ENCODE measurements at regions not wholly inside any gene's neighbourhood (a gene's known extent, or its start where the extent isn't known, plus 50 kb on each side); places are given as distances from the start of the nearest gene placed in this dataset.

DNA sequence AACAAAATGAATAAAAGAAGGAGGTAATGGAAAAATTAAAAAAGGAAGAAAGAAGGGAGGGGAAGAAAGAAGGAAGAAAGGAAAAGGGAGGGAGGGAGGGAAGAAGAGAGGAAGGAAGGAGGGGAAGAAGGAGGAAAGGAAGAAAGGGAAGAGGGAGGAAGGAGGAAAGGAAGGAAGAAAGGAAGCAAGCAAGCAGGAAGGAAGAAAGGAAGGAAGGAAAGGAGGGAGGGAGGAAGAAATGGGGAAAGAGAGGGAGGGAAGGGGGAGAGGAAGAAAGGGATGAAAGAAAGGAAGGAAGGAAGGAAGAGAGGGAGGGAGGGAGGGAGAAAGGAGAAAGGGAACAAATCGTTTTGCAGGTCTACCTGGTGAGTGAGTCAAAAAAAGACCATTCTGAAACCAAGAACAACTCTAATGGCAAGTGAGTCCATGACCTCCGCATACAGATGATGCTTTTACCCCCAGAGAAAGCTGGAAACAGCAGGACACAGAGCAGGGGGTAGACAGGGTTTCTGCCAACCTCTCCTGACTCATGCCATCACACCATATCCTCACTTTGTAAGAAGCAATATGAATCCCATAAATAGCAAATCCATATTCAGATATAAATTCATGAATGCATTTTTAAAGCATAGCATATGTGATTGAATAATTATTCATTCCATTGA is 1112.9 kb upstream of the AUTS2 start:
- in situ Hi-C loops (cut with MboI), result no loop called here

GRCh38 chr7:68488341-68489060 is 1109.8 kb upstream of the AUTS2 start:
- TF ChIP-seq EZH2phosphoT487 (IDR thresholded peaks at IDR 0.05; ENCODE audit: insufficient read depth, low read depth), result no peak
- TF ChIP-seq EZH2 (IDR thresholded peaks at IDR 0.05; ENCODE audit: insufficient read depth, poor library complexity, severe bottlenecking), result no peak
- no peak overlapping the region for H2AFZ ChIP-seq
- no peak for DNase-seq
- no peak overlapping the region for H3K4me2 ChIP-seq (ENCODE audit: unreplicated experiment)
- H4K20me1 ChIP-seq (ENCODE audit: insufficient read depth), result no peaks in the 10 kb centered on the region
- H3F3A ChIP-seq (ENCODE audit: insufficient read depth), result no peaks in the 10 kb centered on the region
- no peaks in the 10 kb centered on the region for H3K36me3 ChIP-seq (ENCODE audit: low read depth)
- no peak overlapping the region for H3K9ac ChIP-seq
- no peaks in the 10 kb centered on the region for H3K27me3 ChIP-seq (replicated peaks; ENCODE audit: insufficient read depth)
- no peaks in the 10 kb centered on the region for H3K9me2 ChIP-seq (ENCODE audit: insufficient read depth)
- in situ Hi-C loops (cut with MboI), result no loop called here
- H3K79me2 ChIP-seq (ENCODE audit: insufficient read depth), result no peaks in the 10 kb centered on the region
- H3K4me1 ChIP-seq (ENCODE audit: insufficient read depth), result no peaks in the 10 kb centered on the region
- 54 to 56% methylated on average over 8 of the region's 8 CpGs for WGBS, 2 experiments (ENCODE audit: low coverage in 1 of 2, low lambda C conversion rate in 2 of 2, missing lambda C conversion rate in 2 of 2)
- no peaks in the 10 kb centered on the region for H3K9me3 ChIP-seq (ENCODE audit: low read depth)
- no peak overlapping the region for H3K4me3 ChIP-seq
- H3K27ac ChIP-seq, result no peak overlapping the region

More for the DNA sequence above, 1112.9 kb upstream of the AUTS2 start:
- H3K79me2 ChIP-seq (ENCODE audit: insufficient read depth), result no peaks in the 10 kb centered on the region
- H3F3A ChIP-seq (ENCODE audit: insufficient read depth), result no peaks in the 10 kb centered on the region
- no peak overlapping the region for H3K4me2 ChIP-seq (ENCODE audit: unreplicated experiment)
- no peaks in the 10 kb centered on the region for H3K9me3 ChIP-seq (ENCODE audit: low read depth)
- no peaks in the 10 kb centered on the region for H4K20me1 ChIP-seq (ENCODE audit: insufficient read depth)
- no peak overlapping the region for H3K27ac ChIP-seq
- no peaks in the 10 kb centered on the region for H3K9me2 ChIP-seq (ENCODE audit: insufficient read depth)
- no peak for DNase-seq
- TF ChIP-seq EZH2 (IDR thresholded peaks at IDR 0.05; ENCODE audit: insufficient read depth, poor library complexity, severe bottlenecking) (no peak), EZH2phosphoT487 (IDR thresholded peaks at IDR 0.05; ENCODE audit: insufficient read depth, low read depth) (no peak)
- no peak overlapping the region for H2AFZ ChIP-seq
- H3K4me3 ChIP-seq, result no peak overlapping the region
- H3K9ac ChIP-seq, result no peak overlapping the region
- WGBS, 2 experiments (ENCODE audit: low coverage in 1 of 2, low lambda C conversion rate in 2 of 2, missing lambda C conversion rate in 2 of 2), result 0 to 8% methylated on average over 1 to 2 of the region's 2 CpGs
- no peaks in the 10 kb centered on the region for H3K36me3 ChIP-seq (ENCODE audit: low read depth)
- H3K27me3 ChIP-seq (replicated peaks; ENCODE audit: insufficient read depth), result no peaks in the 10 kb centered on the region
- H3K4me1 ChIP-seq (ENCODE audit: insufficient read depth), result no peaks in the 10 kb centered on the region

- no peaks in the 10 kb centered on the region for H3F3A ChIP-seq (ENCODE audit: insufficient read depth)
These were observed 1106.5 kb upstream of the AUTS2 start for GRCh38 chr7:68491523-68492358.

DNA sequence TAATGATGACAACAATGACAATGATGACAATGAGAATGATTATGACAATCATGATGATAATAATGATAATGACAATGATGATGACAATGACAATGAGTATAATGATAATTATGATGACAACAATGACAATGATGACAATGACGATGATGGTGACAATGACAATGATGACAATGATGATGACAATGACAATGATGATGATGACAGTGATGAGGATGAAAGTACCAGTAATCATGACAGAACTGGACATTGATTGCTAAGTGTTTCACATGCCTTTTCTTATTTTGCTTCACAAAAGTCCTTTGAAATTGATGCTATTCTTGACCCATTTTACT is 1106.0 kb upstream of the AUTS2 start:
- no peak overlapping the region for H3K4me3 ChIP-seq
- H3K9ac ChIP-seq, result no peak overlapping the region
- H3K9me2 ChIP-seq (ENCODE audit: insufficient read depth), result no peaks in the 10 kb centered on the region
- DNase-seq, result no peak
- no peaks in the 10 kb centered on the region for H3K36me3 ChIP-seq (ENCODE audit: low read depth)
- H3F3A ChIP-seq (ENCODE audit: insufficient read depth), result no peaks in the 10 kb centered on the region
- WGBS, 2 experiments (ENCODE audit: low coverage in 1 of 2, low lambda C conversion rate in 2 of 2, missing lambda C conversion rate in 2 of 2), result 31 to 39% methylated on average over 1 of the region's 1 CpG
- no peak overlapping the region for H2AFZ ChIP-seq
- no peaks in the 10 kb centered on the region for H3K9me3 ChIP-seq (ENCODE audit: low read depth)
- no peak for TF ChIP-seq EZH2phosphoT487 (IDR thresholded peaks at IDR 0.05; ENCODE audit: insufficient read depth, low read depth)
- TF ChIP-seq EZH2 (IDR thresholded peaks at IDR 0.05; ENCODE audit: insufficient read depth, poor library complexity, severe bottlenecking), result no peak
- H3K27me3 ChIP-seq (replicated peaks; ENCODE audit: insufficient read depth), result no peaks in the 10 kb centered on the region
- no peaks in the 10 kb centered on the region for H3K4me1 ChIP-seq (ENCODE audit: insufficient read depth)
- H4K20me1 ChIP-seq (ENCODE audit: insufficient read depth), result no peaks in the 10 kb centered on the region
- in situ Hi-C loops (cut with MboI), result no loop called here
- H3K27ac ChIP-seq, result no peak overlapping the region
- no peaks in the 10 kb centered on the region for H3K79me2 ChIP-seq (ENCODE audit: insufficient read depth)
- H3K4me2 ChIP-seq (ENCODE audit: unreplicated experiment), result no peak overlapping the region

More at GRCh38 chr7:68491523-68492358, 1106.5 kb upstream of the AUTS2 start:
- DNase-seq, result no peak
- no peak overlapping the region for H3K27ac ChIP-seq
- H3K36me3 ChIP-seq (ENCODE audit: low read depth), result no peaks in the 10 kb centered on the region
- H3K4me1 ChIP-seq (ENCODE audit: insufficient read depth), result no peaks in the 10 kb centered on the region
- no peaks in the 10 kb centered on the region for H3K79me2 ChIP-seq (ENCODE audit: insufficient read depth)
- no peaks in the 10 kb centered on the region for H3K9me3 ChIP-seq (ENCODE audit: low read depth)
- no peak overlapping the region for H3K4me3 ChIP-seq
- H3K9ac ChIP-seq, result no peak overlapping the region
- no peak overlapping the region for H3K4me2 ChIP-seq (ENCODE audit: unreplicated experiment)
- WGBS, 2 experiments (ENCODE audit: low coverage in 1 of 2, low lambda C conversion rate in 2 of 2, missing lambda C conversion rate in 2 of 2), result 17 to 25% methylated on average over 2 of the region's 2 CpGs
- no peak overlapping the region for H2AFZ ChIP-seq
- in situ Hi-C loops (cut with MboI), result no loop called here
- no peaks in the 10 kb centered on the region for H4K20me1 ChIP-seq (ENCODE audit: insufficient read depth)
- no peaks in the 10 kb centered on the region for H3K9me2 ChIP-seq (ENCODE audit: insufficient read depth)
- TF ChIP-seq EZH2phosphoT487 (IDR thresholded peaks at IDR 0.05; ENCODE audit: insufficient read depth, low read depth) (no peak), EZH2 (IDR thresholded peaks at IDR 0.05; ENCODE audit: insufficient read depth, poor library complexity, severe bottlenecking) (no peak)
- H3K27me3 ChIP-seq (replicated peaks; ENCODE audit: insufficient read depth), result no peaks in the 10 kb centered on the region

Measured in GM23248 (cell line).